CD4-positive, alpha-beta T cell treated with Interleukin-15 for 4 hours (primary cell): ENCODE measurements at regions not wholly inside any gene's neighbourhood (a gene's known extent, or its start where the extent isn't known, plus 50 kb on each side); places are given as distances from the start of the nearest gene placed in this dataset.
"Not testable (repeated sequence)": the region's sequence is repeated elsewhere in the genome, so short reads cannot be mapped to it uniquely, and the experiment has no call there.

Experiments
- DNase-seq: peaks from one replicate; pipeline ENCODE4 v3.0.0-alpha.2; 2020; ENCODE audit warnings: low spot score

DNA sequence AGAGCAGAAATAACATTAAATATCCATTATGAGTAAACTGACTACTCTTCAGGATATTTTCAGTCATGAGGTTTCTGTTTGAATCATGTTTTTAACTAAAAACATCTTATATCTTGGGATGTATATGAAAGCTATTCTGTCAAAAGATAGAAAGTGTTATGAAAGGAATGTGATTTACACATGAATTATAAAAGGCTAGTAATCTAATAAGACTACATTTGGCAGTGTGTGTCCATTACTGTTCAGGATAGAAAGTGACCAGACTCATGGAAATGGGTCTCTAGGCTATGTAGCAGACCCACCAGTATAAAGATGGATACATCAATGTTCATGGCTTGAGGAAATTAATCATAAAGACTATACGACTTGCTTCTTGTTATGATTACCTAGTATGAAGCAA is 1328.2 kb upstream of the NUDT12 start:
- DNase-seq, result no peak

DNA sequence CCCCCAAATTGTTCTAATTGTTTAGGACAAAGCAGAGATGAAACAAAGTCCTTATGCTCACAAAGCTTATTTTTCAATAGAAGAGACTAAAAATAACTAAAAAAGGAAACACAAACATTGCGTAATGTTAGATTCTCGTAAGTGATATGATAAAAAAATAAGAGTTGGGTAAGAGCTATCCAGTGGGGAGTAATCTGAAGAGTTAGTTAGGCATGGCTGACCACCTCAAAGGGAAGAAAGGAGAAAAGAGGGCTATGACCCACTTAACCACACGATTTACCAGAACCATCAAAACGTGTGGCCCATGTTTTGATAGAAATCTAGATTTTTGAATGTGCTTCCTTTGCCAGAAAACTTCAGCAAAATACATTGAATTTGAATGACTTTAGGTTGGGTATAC is 1296.8 kb upstream of the NUDT12 start:
- DNase-seq, result no peak

DNA sequence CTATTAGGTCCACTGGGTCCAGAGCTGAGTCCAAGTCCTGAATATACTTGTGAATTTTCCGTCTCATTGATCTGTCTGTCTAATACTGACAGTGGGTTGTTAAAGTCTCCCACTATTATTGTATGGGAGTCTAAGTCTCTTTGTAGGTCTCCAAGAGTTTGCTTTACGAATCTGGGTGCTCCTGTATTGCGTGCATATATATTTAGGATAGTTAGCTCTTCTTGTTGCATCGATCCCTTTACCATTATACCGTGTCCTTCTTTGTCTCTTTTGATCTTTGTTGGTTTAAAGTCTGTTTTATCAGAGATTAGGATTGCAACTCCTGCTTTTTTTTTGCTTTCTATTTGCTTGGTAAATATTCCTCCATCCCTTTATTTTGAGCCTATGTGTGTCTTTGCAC is 1289.5 kb upstream of the NUDT12 start:
- DNase-seq, result not testable (repeated sequence)

DNA sequence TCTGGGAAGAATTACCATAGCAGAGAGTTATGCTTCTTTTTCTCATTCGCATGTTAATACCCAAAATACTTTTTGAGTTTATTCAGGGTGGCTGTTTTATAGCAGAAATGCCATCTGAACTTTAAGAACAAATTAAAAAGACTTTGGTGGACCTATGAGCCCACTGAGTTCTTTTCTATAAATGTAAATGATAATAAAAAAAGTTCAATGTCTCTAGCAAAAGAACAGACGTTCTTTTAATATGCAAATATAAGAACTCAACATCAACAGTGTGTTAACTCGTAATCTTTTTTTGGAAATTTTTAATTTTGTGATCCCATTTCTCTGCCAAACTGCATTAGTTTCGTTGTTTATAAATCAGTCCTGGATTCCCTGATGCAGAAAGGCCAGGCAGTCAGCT is 1283.0 kb upstream of the NUDT12 start:
- no peak for DNase-seq

DNA sequence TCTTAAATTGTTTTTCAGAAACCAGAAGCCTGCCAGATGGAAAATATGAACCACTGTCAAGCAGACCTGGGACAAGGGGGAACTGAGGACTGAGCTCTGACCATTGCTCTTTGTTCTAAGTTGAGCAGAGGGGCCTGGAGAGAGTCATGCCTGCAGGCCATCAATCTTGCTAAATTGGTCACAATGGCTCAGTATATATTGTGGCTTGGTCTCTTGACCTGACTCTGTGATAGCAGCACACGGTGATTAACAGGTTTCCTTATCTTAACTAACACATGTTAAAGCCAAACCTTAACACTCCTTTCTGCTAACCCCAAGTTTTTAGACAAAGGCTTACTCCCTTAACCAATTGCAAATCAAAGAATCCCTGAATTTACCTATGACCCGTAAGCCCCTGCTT is 1281.2 kb upstream of the NUDT12 start:
- no peak for DNase-seq

DNA sequence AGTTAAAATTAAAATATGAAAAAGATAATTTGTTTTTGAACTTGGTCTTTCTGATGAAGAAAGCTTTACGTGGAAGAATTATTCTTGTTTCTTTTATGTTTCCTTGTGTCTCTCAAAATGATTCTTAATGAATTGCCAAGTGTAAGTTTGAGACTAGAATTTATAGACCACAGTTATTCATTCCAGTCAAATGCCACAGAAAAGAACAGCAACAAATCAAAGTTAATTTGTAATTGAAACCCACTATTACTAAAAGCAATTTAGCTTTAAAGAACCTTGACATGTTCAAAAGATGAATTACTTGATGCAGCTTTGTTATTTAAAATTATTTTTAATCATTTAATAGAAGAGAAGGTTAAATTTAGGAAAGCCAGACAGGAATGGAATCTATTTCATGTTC is 1277.7 kb upstream of the NUDT12 start:
- no peak for DNase-seq

DNA sequence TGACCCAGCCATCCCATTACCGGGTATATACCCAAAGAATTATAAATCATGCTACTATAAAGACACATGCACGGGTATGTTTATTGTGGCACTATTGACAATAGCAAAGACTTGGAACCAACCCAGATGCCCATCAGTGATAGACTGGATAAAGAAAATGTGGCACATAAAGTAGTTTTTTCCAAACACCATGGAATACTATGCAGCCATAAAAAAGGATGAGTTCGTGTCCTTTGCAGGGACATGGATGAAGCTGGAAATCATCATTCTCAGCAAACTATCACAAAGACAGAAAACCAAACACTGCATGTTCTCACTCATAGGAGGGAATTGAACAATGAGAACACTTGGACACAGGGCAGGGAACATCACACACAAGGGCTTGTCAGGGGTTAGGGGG is 1268.9 kb upstream of the NUDT12 start:
- DNase-seq, result not testable (repeated sequence)

DNA sequence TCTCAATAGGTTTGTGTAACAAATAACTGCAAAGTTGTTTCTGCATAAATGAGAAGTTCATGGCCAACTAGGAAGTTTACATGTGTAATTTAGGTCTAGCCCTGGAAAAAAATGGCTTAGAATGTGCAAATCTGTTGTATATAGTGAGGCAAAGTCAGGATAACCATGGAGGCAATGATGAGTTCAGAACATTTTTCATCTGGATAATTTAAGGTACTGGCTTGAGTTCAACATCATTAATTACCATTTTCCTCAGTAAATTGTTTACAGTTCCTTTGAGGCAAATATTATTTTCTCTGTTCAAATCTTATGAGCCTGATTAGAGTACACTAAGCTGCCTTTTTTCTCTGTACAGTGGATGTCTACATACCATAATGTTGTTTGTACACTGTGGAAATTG is 1259.0 kb upstream of the NUDT12 start:
- no peak for DNase-seq

DNA sequence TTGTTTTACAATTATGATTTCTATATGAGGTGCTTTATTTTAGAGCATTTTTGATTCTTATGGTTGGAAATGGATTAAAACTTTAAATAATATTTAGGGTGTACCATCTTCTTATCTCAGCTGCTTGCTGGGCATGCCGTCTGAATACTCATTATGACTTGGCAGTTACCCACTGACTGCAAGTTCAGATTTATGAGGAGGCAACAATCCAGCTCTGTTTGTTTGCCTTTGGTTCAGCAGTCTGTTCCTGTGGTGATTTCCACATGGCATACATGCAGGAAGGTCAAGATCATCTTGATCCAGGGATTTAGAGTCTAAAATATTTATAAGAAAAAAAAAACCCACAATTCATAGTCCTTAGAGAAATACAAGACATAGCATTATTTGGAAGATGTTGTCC is 1254.5 kb upstream of the NUDT12 start:
- no peak for DNase-seq

DNA sequence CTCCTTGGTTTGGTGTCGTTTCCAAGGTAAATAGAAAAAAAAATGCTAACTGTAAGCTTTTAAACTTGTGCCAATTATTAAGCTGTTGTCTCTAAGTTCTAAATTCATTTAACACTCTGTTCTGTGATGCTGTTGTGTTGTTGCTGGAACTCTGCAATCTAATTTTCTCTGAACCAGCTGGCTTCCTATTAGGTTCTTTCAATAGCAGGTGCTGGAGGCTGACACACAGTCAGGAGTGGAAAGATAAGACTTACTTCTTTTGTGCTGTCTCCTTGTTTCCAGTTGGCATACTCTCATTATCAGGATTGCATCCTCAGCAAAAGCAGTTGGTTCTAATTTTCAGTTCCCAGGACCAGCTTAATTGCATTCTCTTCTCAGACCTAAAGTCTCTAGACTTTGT is 1252.6 kb upstream of the NUDT12 start:
- no peak for DNase-seq

DNA sequence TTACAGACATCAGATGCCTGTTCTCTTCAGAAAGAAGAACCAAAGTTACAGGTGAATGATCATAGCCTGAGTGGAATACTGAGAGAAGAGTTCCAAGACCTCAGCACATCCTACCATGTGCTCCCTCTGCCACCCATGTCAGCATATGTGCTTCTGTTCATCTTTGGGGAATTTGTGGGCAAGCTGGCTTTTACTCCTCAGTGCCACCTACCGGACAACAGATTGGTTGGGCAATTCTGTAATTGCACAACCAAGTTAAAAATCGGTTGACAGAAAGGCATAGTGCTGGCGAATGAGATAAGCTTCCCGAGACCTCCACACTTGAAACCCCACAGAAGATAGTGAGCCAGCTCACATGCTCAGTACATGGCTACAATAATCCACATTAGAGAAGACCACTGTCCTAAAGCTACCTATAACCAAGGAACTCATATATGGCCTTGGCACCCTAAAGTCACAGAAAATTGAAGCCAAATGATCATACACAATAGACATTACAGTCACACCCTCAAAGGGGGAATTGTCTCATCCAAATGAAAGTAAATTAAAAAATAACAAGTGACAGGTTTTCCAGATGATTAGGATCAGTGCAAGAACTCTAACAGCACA is 1238.0 kb upstream of the NUDT12 start:
- DNase-seq, result no peak

DNA sequence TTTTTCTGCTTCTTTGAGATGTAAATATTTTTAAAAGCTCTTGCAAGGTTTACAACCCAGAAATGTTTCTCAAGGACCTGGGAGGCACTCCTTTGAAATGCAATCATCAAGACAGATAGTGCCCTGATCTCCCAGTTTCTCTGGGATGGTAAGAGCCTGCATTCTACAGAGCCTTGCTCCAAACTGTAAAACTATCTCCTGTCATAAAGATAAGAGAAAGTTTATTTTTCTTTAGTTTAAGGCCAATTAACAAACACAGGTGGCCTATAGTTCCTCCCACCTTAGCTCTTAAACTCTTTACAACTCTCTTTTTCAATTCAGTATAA is 1231.1 kb upstream of the NUDT12 start:
- no peak for DNase-seq

DNA sequence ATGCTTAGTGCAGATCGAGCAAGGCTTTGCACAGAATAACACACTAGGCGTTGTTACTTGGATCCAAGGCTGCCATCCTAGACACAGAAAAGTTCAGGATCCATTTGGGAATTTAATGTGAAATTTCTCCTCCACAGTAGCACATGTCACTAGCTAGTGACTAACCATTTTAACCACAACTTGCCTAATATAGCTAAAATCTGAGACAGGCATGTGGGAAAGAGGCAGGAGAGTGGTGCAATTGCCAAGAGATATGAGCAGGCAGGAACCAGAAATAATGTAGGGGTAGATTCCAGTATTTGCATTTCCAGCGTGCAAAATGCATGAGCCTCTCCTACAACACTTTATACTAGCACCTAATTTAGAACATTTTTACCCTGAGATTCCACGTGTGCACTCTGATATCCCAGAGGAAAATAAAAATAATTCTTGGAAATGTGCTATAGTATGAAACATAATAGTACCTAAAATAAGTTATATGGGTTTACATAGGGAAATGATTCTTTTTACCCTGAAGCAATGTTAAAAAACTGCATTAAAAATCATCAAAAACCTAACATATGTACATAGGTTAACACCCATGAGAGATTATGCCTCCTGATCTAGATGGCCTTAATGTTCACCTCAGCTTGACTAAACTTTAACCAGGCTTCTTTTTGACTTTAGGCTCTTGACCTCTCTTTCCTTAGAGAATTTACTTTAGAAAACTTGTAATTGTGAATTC is 1230.6 kb upstream of the NUDT12 start:
- no peak for DNase-seq

DNA sequence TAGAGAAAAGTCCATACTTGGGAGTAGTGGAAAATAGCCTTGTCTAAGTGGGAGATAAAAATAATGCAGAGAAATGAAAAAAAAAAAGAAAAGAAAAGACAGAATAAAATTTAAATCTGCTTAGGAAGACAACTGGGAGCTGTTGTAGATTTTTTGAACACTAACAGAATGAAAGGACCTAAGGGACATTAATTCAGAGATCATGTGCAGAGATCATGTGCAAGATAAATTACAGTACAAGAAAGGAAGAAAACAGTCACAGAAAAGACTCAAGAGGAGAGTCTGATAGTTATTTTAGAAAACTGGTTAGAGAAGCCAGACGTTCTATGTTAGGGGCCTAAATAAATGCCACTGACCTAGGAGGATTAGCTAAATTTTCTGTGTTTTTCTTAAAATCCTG is 1226.8 kb upstream of the NUDT12 start:
- no peak for DNase-seq

DNA sequence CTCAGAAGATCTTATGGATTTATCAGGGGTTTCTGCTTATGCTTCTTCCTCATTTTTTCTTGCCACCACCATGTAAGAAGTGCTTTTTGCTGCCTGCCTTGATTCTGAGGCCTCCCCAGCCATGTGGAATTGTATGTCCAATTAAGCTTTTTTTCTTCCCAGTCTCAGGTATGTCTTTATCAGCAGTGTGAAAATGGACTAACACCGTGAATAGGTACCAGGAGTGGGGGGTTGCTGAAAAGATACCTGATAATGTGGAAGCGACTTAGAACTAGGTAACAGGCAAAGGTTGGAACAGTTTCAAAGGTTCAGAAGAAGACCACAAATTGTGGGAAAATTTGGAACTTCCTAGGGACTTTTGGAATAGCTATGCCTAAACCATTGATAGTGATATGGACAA is 1222.5 kb upstream of the NUDT12 start:
- DNase-seq, result no peak

DNA sequence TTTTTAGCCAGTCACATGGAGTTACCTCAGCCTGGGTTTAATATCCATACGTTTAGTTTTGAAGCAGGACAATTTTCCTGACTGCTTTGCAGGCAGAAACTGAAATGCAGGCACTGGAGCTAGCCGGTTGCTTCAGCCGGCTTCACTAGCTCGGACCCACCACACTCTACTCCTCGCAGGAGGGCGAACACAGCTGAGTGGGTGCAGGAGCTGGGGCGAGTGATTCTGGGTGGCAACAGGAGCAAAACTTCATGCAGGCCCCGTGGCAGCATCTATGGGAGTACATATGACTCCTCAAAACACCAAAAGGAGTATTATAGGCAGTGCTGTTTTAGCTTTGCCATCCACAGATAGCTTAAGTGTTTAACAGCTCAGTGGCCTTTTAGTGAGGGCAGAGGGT is 1211.8 kb upstream of the NUDT12 start:
- no peak for DNase-seq

DNA sequence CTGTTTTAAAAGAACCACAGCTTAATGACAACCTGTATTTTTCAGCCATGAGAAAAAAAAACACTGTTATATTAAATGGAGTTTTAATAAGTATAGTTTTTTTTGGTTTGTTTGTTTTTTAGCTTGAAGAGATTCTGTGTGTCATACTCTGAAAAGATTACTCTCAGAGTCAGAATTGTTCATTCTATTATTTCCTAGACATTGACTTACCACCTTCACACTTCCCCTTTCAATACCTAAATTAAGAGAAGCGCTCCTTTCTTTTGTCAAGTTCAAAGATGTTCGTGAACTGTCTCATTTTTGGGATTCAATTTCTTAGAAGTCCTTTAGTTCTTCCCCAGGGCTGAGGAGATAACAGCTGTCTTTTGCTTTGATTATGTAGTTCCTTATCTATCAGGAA is 1201.6 kb upstream of the NUDT12 start:
- DNase-seq, result no peak

DNA sequence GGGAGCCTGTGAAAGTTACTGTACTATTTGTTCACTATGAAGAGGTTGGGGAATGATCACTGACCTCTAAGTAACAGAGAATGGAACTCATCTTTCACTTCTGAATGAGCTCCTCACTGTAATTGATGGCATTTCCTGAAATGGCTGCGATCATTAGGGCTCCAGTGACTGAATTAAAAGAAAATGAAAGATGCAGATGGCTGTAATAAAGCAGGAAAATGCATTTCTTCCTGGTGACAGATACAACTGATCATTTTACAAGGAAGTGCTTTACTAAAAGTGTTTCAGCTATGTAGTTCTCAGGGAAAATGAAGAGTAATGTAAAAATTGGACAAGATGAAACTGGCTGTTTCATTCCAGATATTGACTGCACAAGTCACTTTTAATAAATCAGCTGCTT is 1200.6 kb upstream of the NUDT12 start:
- DNase-seq, result no peak

DNA sequence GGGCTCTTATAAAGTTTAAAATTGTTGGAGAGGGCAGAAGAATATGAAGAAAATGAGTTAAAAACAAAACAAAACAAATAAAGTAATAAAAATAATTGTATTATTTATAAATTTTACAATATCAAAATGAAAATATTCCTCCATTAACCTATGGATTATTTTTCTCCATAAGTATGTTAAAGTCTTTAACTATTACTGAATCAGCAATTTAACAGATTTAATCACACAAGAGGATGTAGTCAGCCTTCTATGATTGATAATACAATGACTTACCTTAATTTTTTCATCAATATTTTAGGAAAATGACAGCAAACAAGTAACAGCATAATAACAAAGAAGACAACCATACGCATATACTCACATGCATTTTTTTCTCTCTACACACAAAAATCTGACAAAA is 1195.3 kb upstream of the NUDT12 start:
- DNase-seq, result no peak

DNA sequence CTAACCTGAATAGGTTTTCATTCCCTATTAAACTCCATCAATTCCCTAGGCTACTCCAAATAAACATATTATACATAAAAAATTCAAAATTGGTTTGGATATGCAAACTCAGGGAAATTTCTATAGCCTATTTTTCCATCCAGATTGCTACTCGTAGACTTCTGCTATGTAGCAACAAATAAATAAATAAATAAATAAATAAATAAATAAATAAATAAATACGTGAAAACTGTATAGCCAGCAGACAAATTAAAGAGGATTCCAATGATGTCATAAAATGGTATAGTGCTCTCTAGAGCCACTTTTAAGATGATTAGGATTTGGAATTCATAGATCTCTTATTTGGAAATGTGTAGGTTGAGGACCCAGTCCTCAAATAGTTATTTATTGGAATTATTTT is 1193.2 kb upstream of the NUDT12 start:
- no peak for DNase-seq

DNA sequence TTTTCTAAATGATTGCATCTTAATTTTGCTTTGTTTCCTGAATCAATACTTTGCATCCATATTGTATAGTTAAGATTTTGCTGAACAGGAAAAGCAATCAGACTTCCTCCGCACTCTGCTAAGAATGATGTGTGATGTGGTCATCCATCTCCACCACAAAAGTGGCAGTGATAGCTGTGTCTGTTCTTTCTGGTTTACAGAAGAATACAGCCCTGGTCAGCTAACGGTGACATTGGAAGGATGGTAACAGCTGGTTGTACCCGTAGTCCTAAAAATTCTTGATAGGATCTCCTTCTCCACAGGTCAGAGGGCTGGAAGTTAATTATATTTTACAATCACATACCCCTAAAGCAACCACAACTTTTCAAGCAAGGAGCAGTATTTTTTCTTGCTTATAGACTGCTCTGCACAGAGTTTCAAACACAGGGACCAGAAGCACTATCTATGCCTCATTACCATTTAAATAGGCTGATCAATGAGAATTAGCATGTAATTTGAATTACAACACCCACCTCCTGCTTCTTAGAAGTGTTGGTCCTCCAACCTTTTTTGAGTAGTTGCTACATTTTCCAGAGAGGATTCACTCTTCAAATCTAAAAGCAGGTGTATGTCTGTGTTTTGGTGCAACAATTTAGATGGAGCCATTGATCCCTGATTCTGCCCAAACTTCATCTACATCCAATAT is 1191.9 kb upstream of the NUDT12 start:
- DNase-seq, result no peak

DNA sequence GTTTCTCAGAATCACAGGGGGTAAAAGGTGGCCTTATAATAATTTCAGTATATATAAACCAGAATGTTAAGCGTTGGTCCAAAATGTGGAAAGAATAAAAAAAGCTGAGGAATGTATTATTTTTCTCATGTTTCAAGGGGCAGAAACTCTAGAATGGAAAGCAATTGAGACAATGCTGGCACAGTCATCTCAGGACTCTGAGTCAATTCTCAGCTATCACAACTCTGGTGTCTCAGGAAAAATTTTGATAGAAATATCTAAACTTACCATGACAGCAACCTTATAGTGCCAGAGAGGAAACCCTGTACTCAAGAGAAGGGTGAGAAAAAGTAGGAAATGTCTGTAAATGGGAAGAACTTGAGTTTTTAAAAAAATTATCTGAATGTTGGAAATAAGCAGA is 1189.4 kb upstream of the NUDT12 start:
- no peak for DNase-seq

DNA sequence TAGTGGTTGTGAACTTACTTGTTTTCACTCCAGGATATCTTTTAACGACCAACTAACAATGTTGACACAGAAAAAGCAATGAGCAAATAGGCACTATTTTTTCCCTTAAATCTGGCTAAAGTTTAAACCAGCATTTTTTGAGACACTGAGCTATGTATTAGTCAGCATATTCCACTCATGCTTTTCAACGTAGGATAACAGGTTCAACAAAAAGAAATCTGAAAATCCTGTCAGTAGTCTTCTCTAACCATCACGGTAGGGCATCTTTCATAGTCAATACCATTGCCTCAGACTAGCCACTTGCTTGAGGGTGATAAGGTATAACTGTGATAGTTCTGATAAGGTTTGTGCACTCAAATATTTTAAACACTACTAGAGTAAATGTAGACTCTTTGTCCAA is 1177.3 kb upstream of the NUDT12 start:
- no peak for DNase-seq

DNA sequence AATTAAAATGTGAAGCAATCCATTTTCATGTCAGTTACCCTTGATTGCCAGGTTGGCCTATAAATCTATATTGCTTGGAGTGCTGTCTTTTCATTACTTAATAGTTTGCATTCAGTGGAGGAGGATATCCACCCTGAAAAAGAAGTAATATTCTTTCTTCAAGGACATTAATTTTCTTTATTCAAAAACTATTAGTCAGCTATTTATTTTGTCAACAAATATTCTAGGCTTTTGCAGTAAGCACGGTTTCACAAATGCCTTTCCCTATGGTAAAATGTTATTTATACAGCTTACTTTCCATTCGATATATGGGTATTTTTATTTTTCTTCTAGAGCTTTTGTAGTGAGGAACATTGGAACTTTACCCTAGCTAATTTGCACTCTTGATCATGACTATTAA is 1176.9 kb upstream of the NUDT12 start:
- DNase-seq, result no peak
